Upper lobe of left lung (tissue), 6 donors: ENCODE measurements at regions not wholly inside any gene's neighbourhood (a gene's known extent, or its start where the extent isn't known, plus 50 kb on each side); places are given as distances from the start of the nearest gene placed in this dataset.

Source experiments
- ATAC-seq, 2 donors: fragments of 200-7000 bp; cut with Tn5 transposase; one replicate each; pipeline ENCODE4 v1.9.1; 2022; ENCODE audit warnings: mild to moderate bottlenecking in 2 of 2, moderate library complexity in 2 of 2; ENCODE audit not compliant: low FRiP score in 2 of 2
- DNase-seq, 2 donors: peaks; one replicate each; pipeline ENCODE4 v3.0.0-alpha.2; 2019 to 2020
- H3K27ac ChIP-seq, 4 donors: fragments of 200-600 bp; sonication (generic); one replicate each; pipeline ENCODE4 v1.5.1; 2016 to 2019
- H3K27me3 ChIP-seq, 4 donors: fragments of 200-600 bp; sonication (generic); one replicate each; pipeline ENCODE4 v1.5.1; 2017 to 2019
- H3K36me3 ChIP-seq, 4 donors: fragments of 200-600 bp; sonication (generic); one replicate each; pipeline ENCODE4 v1.5.1; 2016 to 2019
- H3K4me1 ChIP-seq, 4 donors: fragments of 200-600 bp; sonication (generic); one replicate each; pipeline ENCODE4 v1.5.1; 2018 to 2019
- H3K4me3 ChIP-seq, 4 donors: fragments of 200-600 bp; sonication (generic); one replicate each; pipeline ENCODE4 v1.5.1; 2017 to 2019; ENCODE audit warnings: mild to moderate bottlenecking in 2 of 4, moderate library complexity in 1 of 4
- H3K9me3 ChIP-seq, 4 donors: fragments of 200-600 bp; sonication (generic); one replicate each; pipeline ENCODE4 v1.5.1; 2018 to 2019
- CTCF ChIP-seq, 6 experiments: fragments of 450-650 bp in 4 of 6; fragments of 200-600 bp in 2 of 6; sonication (generic) in 2 of 6; IDR thresholded peaks; one replicate each; pipeline ENCODE4 v1.5.1; 2016 to 2019; ENCODE audit warnings: antibody characterized with exemption in 6 of 6
- EP300 ChIP-seq, 4 donors: sonication (generic); formaldehyde crosslinking; IDR thresholded peaks; one replicate each; pipeline ENCODE4 v1.5.1; 2017; ENCODE audit warnings: antibody characterized with exemption in 4 of 4, control low read depth in 2 of 4
- POLR2A ChIP-seq, 4 donors: fragments of 450-650 bp; IDR thresholded peaks; one replicate each; pipeline ENCODE4 v1.5.1; 2016 to 2017; ENCODE audit warnings: antibody characterized with exemption in 4 of 4, mild to moderate bottlenecking in 2 of 4
- POLR2AphosphoS5 ChIP-seq, 2 donors: sonication (generic); formaldehyde crosslinking; IDR thresholded peaks; one replicate each; pipeline ENCODE4 v1.5.1; 2017; ENCODE audit warnings: antibody characterized with exemption in 2 of 2
- WGBS, 2 donors: methylation state at CpG; one replicate each; pipeline ENCODE4 v1.1.5; 2017 to 2018; 5-methylcytosine and 5-hydroxymethylcytosine counted together
- donor health status: DM: no; HTN: no; CAD: no; lungs with moderate emphysema.
- donor health status: DM: no; HTN: yes; CAD: no; lungs with severe emphysema.

GRCh38 chr7:119925581-119926289, 347.2 kb upstream of the KCND2 start:
- no peaks in the 10 kb centered on the region for H3K9me3 ChIP-seq
- DNase-seq (no peak), ATAC-seq (no peak)
- H3K4me3 ChIP-seq: no peak overlapping the region
- 76% methylated on average over 5 of the region's 5 CpGs for WGBS, 2 donors
- H3K4me1 ChIP-seq: no peaks in the 10 kb centered on the region
- TF ChIP-seq POLR2AphosphoS5 (IDR thresholded peaks at IDR 0.05) (no peak), CTCF (IDR thresholded peaks at IDR 0.05) (no peak), EP300 (IDR thresholded peaks at IDR 0.05) (no peak), POLR2A (IDR thresholded peaks at IDR 0.05) (no peak)
- H3K27ac ChIP-seq: no peak overlapping the region
- H3K27me3 ChIP-seq: no peaks in the 10 kb centered on the region
- no peaks in the 10 kb centered on the region for H3K36me3 ChIP-seq

- no peak overlapping the region for H3K27ac ChIP-seq
Measured at GRCh38 chr7:119929891-119930290, 343.1 kb upstream of the KCND2 start.

GRCh38 chr7:119931230-119931824, 341.6 kb upstream of the KCND2 start:
- no peak for ATAC-seq
- TF ChIP-seq POLR2A (IDR thresholded peaks at IDR 0.05) (no peak), EP300 (IDR thresholded peaks at IDR 0.05) (no peak), POLR2AphosphoS5 (IDR thresholded peaks at IDR 0.05) (no peak), CTCF (IDR thresholded peaks at IDR 0.05) (no peak)
- Histone ChIP-seq H3K4me1 (no peaks in the 10 kb centered on the region), H3K9me3 (no peaks in the 10 kb centered on the region), H3K27ac (no peak overlapping the region), H3K36me3 (no peaks in the 10 kb centered on the region), H3K27me3 (no peaks in the 10 kb centered on the region), H3K4me3 (no peak overlapping the region)
- DNase-seq: no peak
- 92 to 100% methylated on average over 1 of the region's 1 CpG for WGBS, 2 donors

More at GRCh38 chr7:119929891-119930290, 343.1 kb upstream of the KCND2 start:
- Histone ChIP-seq H3K9me3 (no peaks in the 10 kb centered on the region), H3K4me1 (no peaks in the 10 kb centered on the region), H3K4me3 (no peak overlapping the region), H3K36me3 (no peaks in the 10 kb centered on the region), H3K27me3 (no peaks in the 10 kb centered on the region)
- no peak for TF ChIP-seq CTCF (IDR thresholded peaks at IDR 0.05)
- TF ChIP-seq POLR2AphosphoS5 (IDR thresholded peaks at IDR 0.05): no peak
- no peak for TF ChIP-seq POLR2A (IDR thresholded peaks at IDR 0.05)
- TF ChIP-seq EP300 (IDR thresholded peaks at IDR 0.05): no peak
- no peak for ATAC-seq
- no peak for DNase-seq
- 83 to 91% methylated on average over 3 of the region's 3 CpGs for WGBS, 2 donors

- peak in 1 of 2 donors; percentile 53 for ATAC-seq
- no peaks in the 10 kb centered on the region for H3K27me3 ChIP-seq
- DNase-seq: no peak
- H3K9me3 ChIP-seq: no peaks in the 10 kb centered on the region
- 29% methylated on average over 4 of the region's 4 CpGs for WGBS, 2 donors
- H3K4me1 ChIP-seq: no peaks in the 10 kb centered on the region
- no peak overlapping the region for H3K4me3 ChIP-seq
- no peak for TF ChIP-seq POLR2AphosphoS5 (IDR thresholded peaks at IDR 0.05)
- TF ChIP-seq POLR2A (IDR thresholded peaks at IDR 0.05): no peak
- no peak for TF ChIP-seq EP300 (IDR thresholded peaks at IDR 0.05)
- peak in 3 of 6 experiments; percentile 17 to 33 (median 21) for TF ChIP-seq CTCF (IDR thresholded peaks at IDR 0.05)
- no peaks in the 10 kb centered on the region for H3K36me3 ChIP-seq
- no peak overlapping the region for H3K27ac ChIP-seq
Measured at GRCh38 chr7:119935418-119936025, 337.5 kb upstream of the KCND2 start.
